Islet precursor cell (in vitro differentiated cells): ENCODE measurements at regions not wholly inside any gene's neighbourhood (a gene's known extent, or its start where the extent isn't known, plus 50 kb on each side); places are given as distances from the start of the nearest gene placed in this dataset.
"Not testable (repeated sequence)": the region's sequence is repeated elsewhere in the genome, so short reads cannot be mapped to it uniquely, and the experiment has no call there.

ENCODE experiments used
- DNase-seq: peaks from one replicate; pipeline ENCODE4 v3.0.0-alpha.2; 2018

GRCh38 chr17:30711626-30712507, 112.6 kb downstream of the CRLF3 start:
- not testable (repeated sequence) for DNase-seq

DNA sequence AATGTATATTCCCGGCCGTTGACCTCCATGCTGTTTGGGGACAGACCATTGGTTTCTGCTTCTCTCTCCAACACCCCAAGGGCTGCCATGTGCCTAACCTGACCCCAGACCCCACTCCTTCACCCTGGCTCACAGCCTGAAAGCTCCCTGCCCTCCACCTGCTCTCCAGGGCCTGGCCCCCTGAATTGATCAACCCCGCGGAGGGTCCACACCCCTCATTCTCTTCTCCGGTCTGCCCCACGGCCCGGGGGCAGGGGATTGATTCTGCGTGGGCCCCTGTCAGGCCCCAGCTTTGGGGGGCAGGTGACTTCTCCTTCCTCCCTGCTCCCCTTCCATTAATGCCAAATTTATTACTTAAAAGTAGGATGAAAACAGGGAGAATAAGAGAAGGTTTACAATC, 113.3 kb downstream of the CRLF3 start:
- DNase-seq = not testable (repeated sequence)

DNA sequence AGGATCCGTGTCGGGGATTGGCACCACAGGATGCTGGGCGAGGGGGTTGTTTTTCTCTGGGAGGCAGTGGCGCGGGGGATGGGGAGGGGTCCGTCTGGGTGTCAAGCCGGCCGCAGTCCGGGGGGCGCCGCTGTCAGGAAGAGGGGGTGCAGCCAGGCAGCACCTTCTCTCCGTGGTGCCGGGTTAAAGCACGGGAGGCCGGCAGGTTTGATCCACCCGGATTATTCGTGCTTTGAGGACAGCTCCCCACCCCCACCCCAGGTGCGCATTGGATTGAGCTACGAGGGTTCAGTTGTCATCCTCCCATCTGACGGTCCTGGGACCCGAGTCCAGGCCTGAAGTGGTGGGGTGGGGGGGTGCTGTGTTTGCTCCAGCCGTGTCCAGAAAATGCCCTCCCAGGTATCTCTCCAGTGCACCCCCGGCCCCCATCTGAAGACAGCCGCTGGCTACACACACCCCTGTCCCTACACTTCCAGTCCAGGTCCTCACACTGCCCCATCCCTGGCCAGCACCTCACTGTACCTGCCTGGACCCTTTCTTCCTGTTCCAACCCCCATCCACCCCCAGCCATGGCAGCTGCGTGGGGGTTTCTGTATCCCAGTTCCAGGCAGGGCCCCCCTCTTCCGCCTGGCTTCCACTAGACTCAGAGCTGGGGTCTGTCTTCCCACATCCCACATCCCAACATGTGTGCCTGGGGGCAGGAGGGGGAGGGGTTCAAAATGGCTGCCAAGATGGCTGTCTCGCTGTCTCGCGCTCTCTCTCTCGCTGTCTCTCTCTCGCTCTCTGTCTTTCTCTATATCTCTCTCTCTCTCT, 114.0 kb downstream of the CRLF3 start:
- not testable (repeated sequence) for DNase-seq

DNA sequence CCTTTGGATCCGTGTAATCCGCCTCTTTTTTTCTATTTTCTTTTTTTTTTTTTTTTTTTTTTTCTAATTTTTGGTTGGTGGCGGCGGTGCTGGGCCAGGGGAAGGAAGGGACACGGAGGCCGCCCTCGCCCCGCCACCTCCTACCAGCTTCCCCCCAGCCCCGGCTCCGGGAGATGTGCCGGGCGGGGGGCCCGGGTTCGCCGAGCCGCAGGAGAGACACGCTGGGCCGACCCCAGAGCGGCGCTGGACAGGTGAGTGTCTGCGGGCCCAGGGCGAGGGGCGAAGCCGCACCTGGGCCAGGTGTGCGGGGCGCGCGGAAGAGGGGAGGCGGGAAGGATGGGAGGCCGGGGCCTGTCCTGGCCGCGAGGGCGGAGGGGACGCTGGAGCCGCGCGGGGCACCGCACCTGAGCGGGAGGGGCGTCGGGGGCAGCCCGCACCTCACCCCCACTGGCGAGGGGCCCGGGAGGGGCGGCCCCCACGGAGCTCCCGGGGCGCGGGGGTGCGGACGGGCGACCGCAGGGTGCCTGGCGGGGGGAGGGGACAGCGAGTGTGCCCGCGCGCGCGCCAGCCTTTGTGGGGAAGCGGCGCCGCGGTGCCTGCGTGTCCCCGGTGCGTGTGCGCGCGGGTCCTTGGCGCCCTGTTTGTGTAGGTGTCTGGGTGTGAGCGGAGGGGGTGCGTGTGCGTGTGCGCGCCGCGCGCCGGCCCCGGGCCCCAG, 114.8 kb downstream of the CRLF3 start:
- DNase-seq = not testable (repeated sequence)

DNA sequence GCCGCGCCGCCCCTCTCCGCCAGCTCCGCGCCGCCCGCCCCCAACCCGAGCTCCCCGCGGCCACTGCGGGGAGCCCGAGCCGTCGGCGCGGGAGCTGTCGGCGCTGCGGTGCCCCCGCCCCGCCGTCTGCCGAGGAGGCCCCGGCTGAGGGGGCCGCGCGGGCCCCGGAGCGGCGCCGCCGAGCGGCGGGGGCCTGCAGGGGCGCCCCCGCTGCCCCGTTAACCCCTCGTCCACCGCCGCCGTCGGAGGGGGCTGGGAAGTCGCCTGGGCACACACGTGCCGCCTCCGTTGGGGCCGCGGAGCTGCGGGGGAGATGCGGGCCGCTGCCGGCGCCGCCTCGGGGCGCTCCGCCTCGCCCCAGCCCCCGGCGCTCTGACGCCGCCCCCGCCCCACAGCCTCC, 115.4 kb downstream of the CRLF3 start:
- DNase-seq = not testable (repeated sequence)

DNA sequence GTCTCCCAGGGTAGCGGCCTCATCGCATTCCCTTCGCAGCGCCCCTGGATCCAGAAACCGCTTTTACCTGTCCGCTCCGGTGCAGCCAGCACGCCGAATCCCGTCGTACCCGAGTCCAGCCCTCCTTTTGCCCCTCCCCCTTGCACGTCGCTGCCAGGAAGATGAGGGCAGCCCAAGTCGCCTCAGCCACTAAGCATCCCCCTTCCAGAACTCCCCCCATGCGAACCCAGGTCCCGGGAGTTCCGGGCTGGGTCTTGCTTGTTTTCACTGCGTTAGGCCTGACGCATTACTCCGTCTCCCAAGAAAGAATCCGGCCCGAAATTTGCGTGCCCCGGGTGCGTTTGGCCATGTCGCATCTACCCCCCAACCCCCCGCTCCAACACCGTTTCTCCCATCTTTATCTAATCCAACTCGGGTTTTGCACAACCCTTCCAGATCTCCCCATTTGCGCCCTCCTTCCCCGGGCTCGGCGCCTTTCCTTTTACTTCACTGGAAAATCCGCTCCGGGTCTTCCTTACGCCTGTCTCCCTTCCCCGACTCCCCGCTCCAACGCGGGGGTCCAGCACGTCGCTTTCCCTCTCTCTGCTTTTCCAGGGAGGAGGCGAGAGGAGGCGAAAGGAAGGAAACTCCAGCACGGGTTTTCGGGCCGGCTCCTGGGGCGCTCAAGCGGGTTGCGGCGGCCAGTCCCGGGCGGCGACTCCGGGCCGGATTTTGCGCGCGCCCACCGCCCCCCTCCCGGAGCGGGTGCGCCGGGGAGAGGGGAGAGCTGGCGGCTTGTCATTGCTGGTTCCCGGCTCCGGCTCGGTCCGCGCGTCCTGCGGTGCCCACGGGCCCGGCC, 116.0 kb downstream of the CRLF3 start:
- DNase-seq = peak; percentile 99

DNA sequence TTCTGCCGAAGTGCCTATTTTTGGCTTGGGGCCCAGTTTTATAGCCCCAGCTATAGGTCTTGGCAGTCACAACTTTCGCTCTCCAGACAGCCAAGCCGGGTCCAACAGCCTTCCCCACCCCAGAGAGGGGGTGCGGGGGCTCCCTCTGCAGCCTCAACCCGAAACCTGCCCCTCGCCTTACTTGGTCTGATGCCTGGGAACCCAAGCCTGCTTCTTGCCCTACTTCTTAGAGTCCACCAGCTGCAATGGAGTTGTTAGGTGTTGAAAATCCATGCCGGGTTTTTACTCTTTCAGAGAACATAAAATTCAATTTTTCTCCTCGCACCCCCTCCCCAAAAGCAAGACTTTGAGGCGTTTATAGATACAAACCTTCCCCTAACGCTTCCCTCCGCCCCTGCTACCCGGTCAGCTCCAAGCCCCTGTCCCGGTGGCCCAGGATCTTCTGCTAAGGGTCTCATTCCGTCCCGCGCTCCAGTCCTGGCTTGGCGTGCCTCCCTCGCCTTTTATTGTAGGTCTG, 116.7 kb downstream of the CRLF3 start:
- DNase-seq = not testable (repeated sequence)

DNA sequence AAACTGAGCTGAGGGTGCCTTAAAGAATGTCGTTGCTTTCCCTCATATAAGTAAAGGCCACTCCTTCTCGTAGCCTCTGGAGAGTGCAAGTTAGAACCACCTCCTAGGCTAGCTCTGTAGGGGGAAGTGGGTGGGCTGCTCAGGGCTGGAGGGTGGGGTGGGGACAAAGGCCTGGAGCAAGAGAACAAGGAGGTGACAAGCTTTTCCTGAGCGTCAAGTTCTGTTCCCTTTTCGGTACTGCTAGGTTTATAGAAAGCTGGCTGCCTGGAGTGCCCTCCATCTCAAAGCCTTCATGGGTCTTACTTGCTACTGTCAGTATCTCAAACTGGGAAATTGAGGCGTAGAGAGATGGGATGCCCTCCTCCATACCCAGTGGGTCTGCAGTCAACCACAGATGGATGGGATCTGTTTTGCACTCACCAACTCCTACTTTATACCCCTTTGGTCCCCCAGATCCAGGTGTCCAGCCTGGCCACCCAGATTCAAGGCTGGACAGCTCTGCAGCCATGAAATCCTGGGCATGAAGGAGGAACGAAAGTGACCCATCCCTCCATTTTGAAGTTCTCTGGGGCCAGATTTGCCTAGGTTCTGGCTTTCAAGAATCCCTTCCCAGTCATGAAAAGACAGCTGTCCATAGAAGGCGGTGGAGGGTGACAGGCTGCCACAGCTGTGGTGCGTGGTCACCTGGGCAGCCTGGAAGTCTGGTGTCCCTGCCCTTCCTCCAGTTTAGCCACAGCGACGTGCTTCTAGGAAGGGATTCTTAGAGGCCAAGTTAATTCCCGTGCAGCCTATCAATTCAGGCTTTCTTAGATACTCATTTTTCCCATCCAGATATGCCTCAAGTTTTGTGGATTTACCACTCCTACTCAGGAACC, 117.8 kb downstream of the CRLF3 start:
- DNase-seq = not testable (repeated sequence)

DNA sequence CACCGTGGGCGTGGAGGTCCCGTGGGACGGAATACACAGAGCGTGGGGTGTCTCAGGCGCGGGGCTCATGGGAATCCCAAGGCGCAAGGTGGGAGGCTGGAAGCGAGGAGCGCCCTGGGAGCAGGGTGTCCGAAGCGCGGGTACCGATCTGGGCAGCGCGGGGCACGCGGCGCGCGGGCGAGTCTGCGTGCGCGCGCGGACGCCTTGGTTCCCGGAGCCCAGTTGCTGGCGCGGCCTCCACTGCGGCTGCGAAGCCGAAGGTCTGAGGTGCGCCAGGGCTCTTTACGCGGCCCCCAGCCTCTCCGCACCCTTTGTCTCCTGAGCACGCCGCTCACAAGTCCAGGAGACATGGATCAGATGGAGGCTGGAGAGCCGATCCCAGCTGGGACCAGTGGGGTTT, 118.5 kb downstream of the CRLF3 start:
- DNase-seq = not testable (repeated sequence)

DNA sequence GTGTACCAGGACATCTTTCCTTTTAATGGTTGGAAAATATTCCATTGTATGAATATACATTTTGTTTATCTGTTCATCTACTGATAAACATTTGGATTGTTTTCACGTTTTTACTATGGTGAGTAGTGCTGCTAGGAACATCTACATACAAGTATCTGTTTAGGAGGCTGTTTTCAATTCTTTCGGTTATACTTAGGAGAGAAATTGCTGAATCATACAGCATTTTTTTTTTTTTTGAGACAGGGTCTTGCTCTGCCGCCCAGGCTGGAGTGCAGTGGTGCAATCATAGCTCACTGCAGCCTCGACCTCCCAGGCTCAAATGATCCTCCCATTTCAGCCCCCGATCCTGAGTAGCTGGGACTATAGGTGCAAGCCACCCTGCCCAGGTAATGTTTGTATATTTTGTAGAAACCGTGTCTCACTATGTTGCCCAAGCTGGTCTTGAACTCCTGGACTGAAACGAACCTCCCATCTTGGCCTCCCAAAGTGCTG, 122.9 kb downstream of the CRLF3 start:
- DNase-seq = no peak

GRCh38 chr17:30700833-30701232, 123.7 kb downstream of the CRLF3 start:
- not testable (repeated sequence) for DNase-seq

DNA sequence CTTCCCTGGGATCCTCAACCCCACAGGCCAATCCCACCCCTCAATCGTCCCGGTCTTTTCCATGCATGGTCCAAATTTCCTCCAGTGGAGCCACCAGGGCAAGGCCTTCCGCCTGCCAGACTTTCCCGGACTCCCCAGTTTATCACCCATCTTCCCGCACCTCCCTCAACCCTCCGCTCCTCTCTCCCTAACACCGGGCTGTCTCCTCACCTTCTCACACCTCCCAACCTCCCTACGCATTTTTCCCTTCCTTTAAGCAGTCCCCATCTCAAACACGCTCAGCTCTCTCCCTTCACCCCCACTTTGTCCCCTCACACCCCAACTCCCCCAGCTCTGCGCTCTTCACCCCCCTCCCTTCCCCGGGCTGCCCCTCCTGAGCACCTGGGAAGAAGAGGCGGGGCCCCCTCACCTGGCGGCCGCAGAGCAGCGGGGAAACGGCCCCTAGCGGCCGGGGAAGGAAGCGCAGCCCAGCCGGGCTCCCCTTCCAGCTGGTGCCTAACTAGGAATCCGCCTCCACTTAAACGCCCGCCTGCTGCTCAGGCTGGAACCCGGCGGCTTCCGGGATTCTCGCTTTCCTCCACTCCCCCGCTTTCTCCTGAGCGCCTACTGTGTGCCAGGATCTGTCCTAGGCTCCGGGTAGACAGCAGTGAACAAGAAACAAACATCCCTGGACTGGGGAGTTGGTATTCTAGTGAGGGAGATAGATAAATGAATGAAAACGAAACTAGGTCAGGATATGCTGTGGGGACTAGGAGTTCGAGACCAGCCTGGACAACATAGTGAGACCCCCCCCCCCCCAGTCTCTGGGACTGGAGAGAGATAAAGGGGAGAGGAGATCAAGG, 126.7 kb downstream of the CRLF3 start:
- peak; percentile 94 for DNase-seq

- no peak for DNase-seq
Observed at GRCh38 chr17:30696234-30696633, 128.3 kb downstream of the CRLF3 start.

DNA sequence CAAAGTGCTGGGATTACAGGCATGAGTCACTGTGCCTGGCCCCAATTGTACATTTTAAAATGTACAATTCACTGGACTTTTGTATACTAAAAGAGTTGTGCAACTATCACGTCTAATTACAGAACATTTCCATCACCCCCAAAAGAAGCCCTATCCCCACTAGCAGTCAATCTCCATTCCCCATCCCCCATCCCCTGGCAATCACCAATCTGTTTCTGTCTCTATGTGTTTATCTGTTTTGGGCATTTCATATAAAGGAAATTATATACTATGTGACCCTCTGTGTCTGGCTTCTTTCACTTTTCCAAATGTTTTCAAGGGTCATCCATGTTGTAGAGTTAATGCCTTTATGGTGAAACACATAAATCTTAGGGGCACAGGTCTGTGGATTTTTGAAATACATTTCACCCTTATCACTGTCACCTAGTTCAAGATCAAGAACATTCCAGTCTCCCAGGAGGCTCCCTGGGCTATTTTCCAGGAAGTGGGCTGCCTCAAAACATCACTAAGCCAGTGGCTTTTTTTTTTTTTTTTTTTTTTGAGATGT, 129.2 kb downstream of the CRLF3 start:
- DNase-seq = not testable (repeated sequence)

DNA sequence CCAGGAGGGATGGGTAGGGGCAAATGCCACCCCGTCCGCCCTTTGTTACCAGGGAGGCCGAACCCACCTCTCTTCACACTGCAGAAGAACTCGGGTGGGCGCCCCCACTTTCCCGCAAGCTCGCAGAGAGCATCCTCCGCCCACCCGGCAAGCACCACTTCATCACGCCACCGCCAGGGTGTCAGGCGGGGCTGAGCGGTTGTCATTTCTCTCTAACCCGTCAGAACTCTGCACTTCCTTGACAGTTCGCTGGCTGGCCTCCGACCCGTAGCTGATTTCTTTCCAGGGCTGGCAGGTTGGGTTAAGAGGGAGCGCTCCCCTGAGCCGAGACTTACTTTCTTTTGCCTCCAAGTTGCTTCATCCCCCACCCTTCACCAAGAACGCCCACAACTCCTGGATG, 130.7 kb downstream of the CRLF3 start:
- DNase-seq = peak; percentile 76

DNA sequence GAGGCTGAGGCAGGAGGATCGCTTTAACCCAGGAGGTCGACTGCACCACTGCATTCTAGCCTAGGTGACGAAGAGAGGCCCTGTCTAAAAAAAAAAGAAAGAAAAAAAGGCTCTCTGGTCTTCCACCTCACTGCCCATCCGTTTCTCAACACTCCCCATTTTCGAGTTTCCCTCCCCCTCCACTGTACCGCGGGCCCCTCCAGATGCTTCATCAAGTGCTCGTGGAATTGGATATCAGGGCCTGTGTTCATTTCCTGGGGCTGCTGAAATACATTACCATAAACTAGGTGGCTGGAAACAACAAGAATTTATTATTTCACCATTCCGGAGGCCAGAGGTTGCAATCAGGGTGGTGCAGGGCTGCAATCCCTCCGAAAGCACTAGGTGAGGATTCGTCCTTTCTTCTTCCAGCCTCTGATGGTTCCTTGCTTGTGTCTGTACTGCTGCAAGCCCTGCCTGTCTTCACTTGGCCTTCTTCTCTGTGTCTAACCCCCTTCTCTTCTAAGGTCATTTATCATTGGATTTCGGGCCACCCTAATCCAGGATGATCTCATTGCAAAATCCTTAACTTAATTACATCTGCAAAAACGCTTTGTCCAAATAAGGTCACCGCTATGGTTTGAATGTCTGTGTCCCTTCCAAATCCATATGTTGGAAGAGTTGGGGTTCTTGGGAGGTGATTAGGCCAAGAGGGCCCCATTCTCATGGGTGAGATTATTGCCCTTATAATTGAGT, 135.1 kb downstream of the CRLF3 start:
- DNase-seq = not testable (repeated sequence)

DNA sequence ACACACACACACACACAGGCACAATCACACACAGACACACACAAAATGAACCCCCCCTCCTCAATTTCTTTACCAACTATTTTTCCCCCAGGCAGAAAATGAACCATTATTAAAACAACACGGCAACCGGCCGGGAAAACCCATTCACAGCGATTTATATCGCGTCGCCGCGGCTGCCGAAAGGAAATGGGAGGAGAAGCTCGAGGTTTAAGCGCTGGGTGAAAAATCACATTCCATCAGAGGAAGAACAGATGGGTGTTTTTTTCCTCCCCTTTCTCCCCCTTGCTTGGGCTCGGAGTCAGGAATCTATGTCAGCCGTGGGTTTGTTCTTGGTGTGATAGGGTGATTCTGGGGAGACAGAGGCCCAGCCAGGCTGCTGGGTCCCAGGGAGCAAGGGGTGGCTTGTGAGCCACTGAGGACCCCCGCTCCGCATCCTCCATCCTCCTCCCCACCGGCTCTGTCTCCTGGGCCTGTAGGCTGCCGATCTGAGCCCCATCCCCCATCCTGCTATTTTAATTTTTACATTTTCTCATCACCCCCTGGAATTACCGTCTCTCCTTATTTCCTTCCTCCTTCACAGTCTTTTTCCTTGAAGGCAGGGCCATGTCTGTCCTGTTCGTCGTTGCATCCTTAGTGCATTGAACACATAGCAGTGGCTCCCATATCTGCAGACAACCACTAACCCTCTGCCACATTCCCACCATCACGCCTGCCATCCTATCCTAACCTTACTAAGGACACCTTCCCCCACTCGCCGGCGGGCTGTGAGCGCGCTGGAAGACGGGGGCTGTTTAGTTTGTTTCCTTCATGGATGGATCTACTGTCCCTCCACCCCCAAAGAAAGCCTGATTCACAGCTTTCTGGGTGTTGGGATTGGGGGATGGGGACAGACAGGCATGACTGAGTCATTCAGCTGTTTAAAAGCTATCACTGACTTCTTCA, 137.7 kb downstream of the CRLF3 start:
- DNase-seq = not testable (repeated sequence)
